Left renal pelvis (tissue), 4 donors: ENCODE measurements at regions not wholly inside any gene's neighbourhood (a gene's known extent, or its start where the extent isn't known, plus 50 kb on each side); places are given as distances from the start of the nearest gene placed in this dataset.

Source experiments
- DNase-seq, 4 donors: peaks; one replicate each; pipeline ENCODE4 v3.0.0-alpha.2; 2013; ENCODE audit warnings: low read depth in 4 of 4, low spot score in 3 of 4

DNA sequence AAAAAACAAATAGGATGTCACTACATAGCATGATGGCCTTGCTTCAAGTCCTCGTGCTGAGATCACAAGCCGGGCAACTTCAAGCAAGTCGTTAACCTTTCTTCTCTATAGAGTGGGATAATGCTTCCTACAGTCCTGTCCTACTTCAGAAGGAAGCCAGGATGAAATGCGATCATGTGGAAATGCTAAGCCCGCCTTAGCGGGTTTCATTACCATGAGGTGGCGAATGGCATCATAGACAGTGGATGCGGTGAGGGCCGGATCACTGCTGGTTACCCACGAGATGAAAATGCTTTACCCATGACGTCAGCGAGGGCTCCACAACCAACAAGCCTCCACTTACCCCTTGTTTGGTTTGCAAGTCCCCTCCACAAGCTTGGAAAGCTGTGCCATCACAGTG is 206.4 kb downstream of the TBXT start:
- DNase-seq: peak in 1 of 4 donors; percentile 30

DNA sequence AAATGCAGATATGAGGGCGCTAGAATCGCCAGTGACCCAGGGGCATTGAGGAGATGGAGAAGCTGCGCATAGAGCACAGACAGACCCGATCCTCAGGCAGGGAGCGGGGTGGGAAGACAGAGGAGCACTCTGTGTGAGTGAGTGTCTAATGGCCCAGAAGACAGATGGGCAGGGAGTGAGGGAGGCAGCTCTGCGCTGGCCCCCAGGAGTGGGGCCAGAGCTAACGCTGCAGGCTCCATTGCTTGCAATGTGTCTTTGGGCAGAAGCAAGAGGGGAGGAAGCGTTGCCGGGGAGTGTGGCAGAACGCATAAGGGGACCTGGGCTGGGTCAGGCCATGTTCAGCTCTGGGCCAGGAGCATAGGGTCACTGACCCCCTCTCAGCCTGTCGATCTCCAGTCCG is 207.0 kb downstream of the TBXT start:
- no peak for DNase-seq

DNA sequence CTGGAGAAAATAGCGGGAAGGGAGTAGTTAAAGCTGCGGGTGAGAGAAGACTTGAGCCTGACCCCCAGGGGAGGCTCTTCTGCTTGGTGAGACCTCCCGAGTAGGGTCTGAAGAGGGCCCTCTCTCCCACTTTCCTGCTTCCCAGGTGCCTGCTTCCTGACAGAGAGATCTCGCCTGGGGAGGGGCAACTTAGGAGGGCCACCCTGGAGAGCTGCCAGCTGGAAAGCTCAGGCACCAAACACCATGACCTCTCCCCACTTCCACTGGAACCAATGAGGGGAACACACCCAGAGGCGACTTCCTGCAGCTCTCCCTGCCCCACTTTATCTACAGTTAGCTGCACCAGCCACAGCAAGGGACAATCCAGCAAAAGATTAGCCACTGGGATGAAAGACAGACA is 208.0 kb downstream of the TBXT start:
- DNase-seq: no peak

DNA sequence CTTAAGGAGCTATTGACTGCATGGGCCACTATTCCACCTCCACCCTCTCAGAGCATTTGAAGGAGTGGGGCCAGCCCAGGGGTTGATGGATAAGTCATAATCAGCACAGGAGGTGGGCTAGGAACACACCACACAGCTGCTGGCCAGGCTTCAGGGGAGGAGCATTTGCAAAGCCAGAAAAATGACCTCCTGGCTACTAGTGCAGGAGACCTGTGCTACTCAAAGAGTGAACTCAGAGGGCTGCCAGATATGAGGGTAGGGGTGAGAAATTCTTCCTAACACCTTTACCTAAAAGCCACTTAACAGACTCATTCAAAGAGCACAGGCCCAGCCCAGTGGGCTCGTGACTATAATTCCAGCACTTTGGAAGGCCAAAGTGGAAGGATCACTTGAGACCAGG is 210.8 kb downstream of the TBXT start:
- DNase-seq: no peak

DNA sequence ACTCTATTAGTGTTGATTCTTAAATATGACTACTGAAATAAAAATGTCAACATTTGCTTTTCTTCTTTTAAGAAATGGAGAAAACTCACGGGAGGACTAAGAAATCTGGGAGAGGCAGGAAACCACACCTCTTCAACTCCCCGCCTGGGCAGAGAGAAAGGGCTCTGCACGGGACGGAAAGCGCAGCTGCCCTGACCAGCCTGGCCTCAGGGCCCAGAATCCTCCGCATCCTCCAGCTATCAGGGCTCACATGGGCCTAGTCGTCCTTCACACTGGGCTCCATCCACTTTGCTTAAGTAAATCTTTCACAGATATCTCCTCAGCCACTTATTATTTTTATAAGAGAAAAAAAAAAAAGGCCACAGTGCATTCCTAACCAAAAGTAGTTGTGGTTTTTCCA is 215.1 kb downstream of the TBXT start:
- DNase-seq: no peak

DNA sequence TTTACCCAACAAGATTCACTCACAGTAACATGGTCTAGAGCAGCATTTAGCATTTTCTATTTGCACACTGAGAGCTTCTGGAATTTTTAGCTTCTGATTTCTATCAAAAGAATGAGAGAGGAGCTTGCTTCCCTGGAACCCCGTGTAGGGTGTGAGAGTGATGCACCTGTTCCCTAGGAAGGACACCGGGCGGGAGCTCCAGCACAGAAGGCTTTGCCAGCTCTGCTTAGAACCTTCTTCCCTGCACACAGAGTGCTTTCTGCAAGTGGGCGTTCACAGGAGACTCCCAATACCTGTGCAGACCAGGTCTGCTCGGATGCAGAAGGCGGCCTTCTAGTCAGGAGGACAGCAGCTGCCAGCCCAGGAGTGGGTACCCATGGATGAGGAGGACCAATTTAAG is 217.3 kb downstream of the TBXT start:
- no peak for DNase-seq

DNA sequence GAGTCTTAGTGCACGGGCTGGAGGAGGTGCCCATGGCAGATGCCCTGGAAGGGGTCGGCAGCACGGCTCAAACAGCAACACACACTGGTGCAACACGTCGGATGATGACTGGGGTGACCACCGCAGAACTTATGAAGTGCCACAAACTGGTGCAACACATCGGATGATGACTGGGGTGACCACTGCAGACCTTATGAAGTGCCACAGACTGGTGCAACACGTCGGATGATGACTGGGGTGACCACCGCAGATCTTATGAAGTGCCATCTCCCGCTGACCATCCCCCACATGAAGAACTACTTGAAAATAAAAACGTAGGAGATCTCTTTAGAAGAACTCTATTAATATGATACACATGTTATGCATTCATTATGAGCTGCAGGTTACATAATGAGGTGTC is 218.3 kb downstream of the TBXT start:
- no peak for DNase-seq

DNA sequence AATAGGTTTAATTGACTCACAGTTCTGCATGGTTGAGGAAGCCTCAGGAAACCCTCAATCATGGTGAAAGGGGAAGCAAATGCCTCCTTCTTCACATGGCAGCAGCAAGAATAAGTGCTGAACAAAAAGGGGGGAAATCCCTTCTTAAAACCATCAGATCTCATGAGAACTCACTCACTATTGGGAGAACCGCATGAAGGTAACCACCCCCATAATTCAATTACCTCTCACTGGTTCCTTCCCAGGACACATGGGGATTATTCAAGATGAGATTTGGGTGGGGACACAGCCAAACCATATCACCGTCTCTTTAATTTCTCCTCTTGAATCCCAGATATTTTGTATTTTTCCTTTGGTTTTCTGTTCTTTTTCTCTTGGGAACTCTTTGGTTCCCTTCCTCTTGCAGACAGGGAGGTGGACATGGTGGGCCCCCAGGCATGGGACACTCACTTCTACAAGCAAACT is 223.6 kb downstream of the TBXT start:
- DNase-seq: no peak

DNA sequence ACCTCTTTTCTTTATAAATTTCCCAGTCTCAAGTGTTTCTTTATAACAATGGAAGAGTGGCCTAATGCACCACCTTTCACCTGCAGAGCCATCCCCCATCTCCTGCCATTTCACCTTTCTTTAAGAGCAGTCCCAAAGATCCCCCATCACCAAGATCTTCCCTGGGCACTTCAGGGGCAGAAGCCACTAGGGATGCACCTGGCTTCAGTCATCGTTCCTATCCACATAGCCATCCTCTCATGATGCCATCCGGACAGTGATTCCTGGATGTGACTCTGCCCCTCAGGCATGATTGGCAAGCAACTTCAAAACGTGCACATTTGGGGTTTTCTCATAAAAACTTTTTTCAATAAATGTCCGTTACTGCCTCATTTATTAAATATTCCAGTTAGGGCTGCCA is 225.9 kb downstream of the TBXT start:
- no peak for DNase-seq

DNA sequence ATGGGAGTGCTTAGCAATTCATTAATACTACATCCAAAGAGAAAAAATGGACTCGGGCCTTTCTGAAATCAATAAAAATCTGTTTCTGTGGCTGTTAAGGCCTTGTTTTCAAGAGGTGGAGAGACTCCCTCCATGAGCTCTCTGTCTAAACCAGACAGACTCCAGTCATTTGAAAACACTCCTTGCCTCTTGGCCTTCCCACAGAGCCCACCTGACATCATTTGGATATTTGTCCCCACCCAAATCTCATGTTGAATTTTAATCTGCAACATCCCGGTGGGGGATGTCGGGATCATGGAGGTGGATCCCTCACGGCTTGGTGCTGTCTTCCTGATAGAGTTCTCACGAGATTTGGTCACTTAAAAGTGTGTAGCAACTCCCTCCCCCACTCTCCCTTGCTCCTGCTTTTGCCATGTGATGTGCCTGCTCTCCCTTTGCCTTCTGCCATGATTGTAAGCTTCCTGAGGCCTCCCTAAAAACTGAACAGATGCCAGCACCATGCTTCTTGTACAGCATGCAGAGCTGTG is 226.3 kb downstream of the TBXT start:
- no peak for DNase-seq

DNA sequence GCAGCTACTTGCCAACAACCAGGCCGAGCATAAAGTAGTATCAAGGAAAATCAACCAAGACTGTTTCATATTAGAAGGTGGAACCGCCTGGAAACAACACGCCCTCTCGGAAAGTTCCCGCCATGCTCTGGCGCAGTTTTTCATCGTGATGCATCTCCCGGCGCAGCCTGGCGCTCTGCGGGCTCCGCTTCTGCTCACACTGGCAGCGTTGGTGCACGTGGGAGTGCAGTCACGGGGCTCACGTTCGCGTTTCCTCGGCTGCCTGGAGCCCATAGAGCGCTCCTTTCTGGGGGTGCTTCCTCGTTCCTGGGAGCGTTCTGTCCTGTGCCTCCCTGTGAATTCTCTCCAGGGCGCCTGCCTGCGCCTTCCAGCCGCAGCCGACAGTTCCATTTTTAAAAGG is 227.3 kb downstream of the TBXT start:
- DNase-seq: no peak

DNA sequence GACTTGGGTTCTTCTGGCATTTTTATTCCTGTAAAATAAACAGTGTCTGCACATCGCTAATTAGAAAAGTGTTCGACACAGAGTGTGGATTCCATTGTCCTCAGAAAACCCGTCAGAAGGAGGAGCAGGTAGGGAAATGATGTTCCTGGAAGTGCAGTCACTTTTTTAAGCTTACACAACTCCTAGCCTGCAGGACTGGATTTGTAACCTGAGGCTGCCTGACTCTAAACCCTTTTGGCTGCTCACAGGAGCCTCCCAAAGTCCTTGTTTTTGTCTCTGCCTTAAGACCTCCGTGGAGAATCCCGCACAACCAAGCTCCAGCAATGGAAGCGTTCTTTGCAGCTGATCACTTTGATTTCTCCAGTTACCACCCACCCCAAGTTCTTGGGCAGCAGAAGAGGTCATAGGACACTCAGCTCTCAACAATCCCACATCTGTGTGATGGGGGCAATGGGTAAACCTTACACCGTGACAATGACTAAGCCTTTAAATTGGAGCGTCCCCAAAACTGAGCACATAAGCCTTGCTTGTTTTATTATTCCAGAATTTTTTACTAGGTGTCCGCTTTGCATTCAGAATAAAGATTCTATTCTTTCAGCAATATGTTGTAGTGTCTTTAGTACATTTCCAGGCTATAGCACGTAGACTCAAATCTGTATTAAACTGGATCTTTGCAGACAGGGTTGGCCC is 227.9 kb downstream of the TBXT start:
- DNase-seq: no peak

DNA sequence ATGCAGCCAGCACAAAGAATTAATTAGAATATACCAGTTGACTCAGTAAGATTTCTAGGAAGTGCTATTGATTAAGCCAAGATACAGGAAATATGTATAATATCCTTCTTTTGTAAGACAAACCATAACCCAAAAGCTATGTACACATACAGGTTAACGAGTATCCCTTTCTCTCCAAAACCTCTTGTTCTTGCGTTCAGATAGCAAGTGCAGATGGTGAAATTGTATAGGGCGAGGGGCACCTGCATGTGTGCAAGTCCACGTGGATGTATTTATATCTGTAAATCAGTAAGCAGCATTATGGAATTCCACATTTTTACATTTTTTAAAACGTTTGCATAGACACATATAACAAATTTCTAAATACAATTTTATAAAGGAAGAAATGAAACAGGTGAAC is 228.6 kb downstream of the TBXT start:
- no peak for DNase-seq

DNA sequence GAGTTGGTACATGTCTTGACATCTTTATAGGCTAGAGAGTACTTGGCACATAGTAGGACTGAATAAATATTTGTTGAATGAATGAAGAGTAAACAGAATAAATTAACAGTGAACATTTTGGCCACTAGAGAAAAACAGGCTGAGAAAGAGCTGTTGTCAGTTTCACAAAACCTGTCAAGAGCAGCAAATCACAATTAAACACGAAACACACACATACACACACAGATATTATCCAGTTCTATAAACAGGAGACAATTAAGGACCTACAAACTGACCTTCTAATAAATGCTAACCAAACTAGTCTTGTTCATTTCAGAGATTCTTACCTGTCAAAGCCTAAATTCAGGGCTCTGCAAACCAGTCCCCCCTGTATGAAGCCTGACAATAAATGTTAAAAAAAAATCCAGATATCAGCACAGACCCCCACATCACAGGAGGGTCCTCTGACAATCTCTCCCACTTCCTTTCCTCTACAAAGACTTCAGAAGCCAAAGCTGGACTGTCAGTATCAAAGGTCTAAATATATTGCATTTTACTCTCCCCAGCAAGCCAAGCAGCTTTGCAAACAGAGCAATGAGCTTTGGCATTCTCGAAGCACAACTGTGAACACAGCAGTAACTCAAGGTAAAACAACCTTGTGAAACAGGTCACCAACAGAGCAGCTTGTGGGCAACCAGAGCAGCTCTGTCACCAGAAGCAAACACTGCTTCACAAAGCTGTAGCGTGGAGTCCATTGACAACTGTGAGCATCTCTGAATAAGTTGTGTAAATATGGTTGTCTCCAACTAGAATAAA is 229.9 kb downstream of the TBXT start:
- no peak for DNase-seq

DNA sequence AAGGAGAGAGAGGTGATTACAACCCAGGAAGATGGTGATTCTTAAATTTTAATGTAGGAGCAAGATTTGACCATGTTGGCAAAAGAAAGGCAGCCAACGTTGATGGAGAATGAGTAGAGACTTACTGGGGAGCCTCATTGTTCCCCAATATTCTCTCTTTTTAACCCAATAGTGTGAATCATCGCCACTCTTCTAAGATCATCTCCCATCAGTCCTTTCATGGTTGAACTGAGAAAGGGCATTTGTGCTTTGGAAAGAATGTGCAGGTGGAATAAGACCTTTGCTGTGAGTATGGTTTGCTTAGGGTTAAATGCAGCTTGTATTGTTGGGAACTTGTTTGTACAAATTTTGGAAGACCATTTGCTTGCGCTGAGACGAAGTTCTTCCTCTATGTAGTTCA is 231.0 kb downstream of the TBXT start:
- DNase-seq: no peak

DNA sequence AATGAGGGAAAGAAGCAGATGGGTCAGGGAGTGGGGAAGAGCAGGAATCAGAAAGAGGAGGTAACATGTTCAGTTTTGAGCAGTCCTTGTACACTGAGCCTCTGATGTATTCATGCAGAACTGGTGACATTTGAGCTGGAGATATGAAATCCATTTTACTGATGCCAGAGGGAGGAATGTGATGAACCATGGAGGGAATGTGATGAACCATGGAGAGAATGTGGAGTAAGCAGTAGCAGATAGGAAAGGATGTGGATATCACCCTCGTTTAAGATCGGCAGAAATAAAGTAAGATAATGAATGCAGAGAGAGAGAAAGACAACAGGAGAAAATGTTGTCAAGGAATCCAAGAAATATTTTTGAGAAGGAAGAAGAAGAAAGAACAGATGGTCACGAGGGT is 231.6 kb downstream of the TBXT start:
- DNase-seq: no peak

DNA sequence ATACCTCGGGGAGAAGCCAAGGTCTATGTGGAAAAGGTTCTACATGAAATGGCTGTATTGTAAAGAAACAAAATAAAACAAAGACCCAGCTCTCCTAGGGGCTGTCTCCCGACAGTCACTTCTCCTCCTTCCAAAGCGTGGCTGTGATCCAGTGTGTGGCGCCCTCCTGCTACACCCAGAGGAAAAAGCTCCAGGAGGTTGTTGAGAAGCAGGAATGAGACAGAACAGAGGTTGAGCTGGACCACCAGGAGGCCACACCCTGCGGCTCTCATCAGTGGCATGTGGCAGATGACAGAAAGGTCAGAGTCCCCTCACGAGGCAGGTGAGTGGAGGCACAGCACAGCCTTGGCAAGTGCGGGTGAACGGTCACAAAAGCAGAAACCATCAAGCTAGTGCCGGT is 236.0 kb downstream of the TBXT start:
- DNase-seq: no peak

DNA sequence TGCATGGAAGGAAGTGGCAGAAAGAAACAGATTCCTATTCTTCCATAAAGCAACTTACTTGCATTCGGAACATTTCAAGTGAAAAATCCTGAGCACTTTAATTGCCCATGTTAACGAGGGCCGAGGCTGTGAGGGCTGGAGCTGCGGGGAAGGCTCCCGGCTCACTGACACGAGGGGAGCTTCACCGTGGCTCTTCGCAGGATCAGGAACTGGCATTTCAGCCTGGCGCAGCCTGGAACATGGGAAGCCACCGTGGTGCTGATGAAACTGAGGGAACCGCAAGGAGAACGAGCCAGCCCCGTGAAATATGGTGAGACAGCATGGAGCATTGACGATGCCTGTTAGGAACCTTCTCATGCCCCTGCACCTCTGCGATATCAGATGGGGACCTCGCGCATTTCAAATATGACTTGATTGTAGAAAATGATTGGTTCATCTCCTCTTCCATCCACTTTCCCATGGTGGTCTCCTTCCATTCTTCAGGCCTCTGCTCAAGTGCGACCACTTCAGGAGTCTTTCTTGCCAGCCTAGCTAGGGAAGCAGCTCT is 236.9 kb downstream of the TBXT start:
- DNase-seq: no peak

DNA sequence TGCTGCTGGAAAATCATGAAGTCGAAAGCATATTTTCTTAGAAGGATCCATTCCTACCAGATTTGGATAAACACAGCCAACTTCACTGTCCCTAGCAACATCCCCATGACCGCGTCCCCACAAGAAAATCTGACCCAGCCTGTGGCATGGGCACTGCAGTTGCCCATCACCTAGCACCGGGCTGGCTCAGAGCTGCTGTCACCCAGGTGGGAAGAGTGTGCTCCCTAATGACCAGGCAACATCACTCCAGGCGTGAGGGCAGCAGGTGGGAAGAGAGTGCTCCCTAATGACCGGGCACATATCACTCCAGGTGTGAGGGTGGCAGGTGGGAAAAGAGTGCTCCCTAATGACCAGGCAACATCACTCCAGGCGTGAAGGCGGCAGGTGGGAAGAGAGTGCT is 238.0 kb downstream of the TBXT start:
- no peak for DNase-seq

DNA sequence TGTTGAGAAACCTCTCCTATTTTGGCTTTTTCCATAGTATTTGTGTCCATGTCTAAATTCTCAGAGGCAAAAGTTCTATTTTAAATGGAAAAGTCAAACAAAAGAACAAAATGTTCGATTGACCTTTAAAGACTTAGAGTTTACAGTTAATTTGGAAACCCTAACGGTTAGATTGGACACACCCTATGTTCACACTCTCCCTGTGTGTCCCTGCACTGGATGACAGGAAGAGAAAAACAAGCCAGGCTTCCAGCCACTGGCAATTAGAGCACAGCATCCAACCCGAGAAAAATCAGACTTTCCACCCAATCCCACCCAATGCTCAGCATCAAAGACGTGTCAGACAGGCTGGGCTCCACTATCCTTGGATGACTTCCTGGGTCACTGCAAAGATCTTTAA is 241.3 kb downstream of the TBXT start:
- DNase-seq: no peak

DNA sequence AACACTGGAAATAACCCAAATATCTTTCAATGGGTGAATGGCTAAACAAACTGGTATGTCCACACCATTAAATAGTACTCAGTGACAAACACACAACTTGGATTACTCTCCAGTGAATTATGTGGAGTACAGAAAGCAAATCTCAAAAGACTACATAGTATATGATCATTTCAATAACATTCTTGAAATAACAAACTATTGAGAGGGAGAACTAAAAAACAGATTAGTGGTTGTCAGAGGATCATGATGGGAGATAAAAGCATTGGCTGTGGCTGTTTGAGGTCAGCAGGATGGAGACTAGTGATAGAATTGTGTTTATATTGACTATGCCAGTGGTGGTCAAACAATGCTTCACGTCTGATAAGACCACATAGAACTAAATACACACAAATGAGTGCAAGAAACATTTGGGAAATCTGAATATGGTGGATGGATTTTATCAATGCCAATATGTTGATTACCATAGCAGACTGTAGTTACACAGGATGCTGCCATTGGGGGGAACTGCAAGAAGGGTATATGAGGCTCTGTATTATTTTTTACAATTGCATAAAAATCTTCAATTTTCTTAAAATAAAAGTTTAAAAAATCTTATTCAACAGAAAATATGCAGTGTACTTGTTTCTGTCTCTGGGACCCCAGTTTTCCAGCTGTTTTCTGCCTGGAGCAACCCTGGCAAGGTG is 242.0 kb downstream of the TBXT start:
- DNase-seq: no peak
